Keratinocyte (primary cell): ENCODE measurements at regions not wholly inside any gene's neighbourhood (a gene's known extent, or its start where the extent isn't known, plus 50 kb on each side); places are given as distances from the start of the nearest gene placed in this dataset.

Source experiments
- DNase-seq: peaks from one replicate; pipeline ENCODE4 v3.0.0-alpha.2; 2011; ENCODE audit warnings: low read depth, missing footprints, low spot score
- FAIRE-seq: peaks from 2 replicates; lab custom pipeline; 2011; peaks lifted over from hg19 to GRCh38; lab: Jason Lieb, UNC
- H2AFZ ChIP-seq: 2 replicates; pipeline ENCODE4 v1.6.0; 2012; ENCODE audit warnings: low read length, control low read depth, inconsistent platforms; ENCODE audit not compliant: control insufficient read depth
- H3K27ac ChIP-seq: 2 replicates; pipeline ENCODE4 v1.5.1; 2011; ENCODE audit warnings: low read length; ENCODE audit not compliant: control insufficient read depth, insufficient read depth
- H3K27me3 ChIP-seq: 3 replicates; pipeline ENCODE4 v1.6.0; 2011; ENCODE audit warnings: low read length; ENCODE audit not compliant: control insufficient read depth, insufficient read depth; ENCODE audit errors: extremely low read depth
- H3K36me3 ChIP-seq, 2 experiments: 2 replicates in 1 of 2; 3 replicates in 1 of 2; pipeline ENCODE4 v1.5.1; 2011; ENCODE audit warnings: low read length in 2 of 2, mild to moderate bottlenecking in 1 of 2; ENCODE audit not compliant: control insufficient read depth in 2 of 2, insufficient read depth in 2 of 2; ENCODE audit errors: extremely low read depth in 1 of 2
- H3K4me1 ChIP-seq: 3 replicates; pipeline ENCODE4 v1.5.1; 2011; ENCODE audit warnings: low read length; ENCODE audit not compliant: control insufficient read depth, insufficient read depth; ENCODE audit errors: extremely low read depth
- H3K4me2 ChIP-seq: 3 replicates; pipeline ENCODE4 v1.6.0; 2011; ENCODE audit warnings: low read depth, low read length; ENCODE audit not compliant: control insufficient read depth, insufficient read depth; ENCODE audit errors: extremely low read depth
- H3K4me3 ChIP-seq, 3 experiments: fragments of 200-600 bp in 1 of 3; sonication (generic) in 1 of 3; 2 replicates in 2 of 3; 3 replicates in 1 of 3; pipeline ENCODE4 v1.5.1; 2011 to 2016; ENCODE audit warnings: low read length in 3 of 3, mild to moderate bottlenecking in 3 of 3, control low read depth in 2 of 3, inconsistent platforms in 1 of 3, low read depth in 1 of 3, mixed read lengths in 1 of 3, mixed run types in 1 of 3, moderate library complexity in 1 of 3; ENCODE audit not compliant: control insufficient read depth in 2 of 3, insufficient read depth in 2 of 3; ENCODE audit errors: extremely low read depth in 1 of 3
- H3K79me2 ChIP-seq: 2 replicates; pipeline ENCODE4 v1.6.0; 2012; ENCODE audit warnings: low read length; ENCODE audit not compliant: control insufficient read depth, insufficient read depth
- H3K9ac ChIP-seq: 3 replicates; pipeline ENCODE4 v1.6.0; 2011; ENCODE audit warnings: low read length; ENCODE audit not compliant: control insufficient read depth, insufficient read depth; ENCODE audit errors: extremely low read depth
- H3K9me1 ChIP-seq: 3 replicates; pipeline ENCODE4 v1.6.0; 2011; ENCODE audit warnings: low read length; ENCODE audit not compliant: control insufficient read depth, insufficient read depth; ENCODE audit errors: extremely low read depth
- H3K9me3 ChIP-seq: 2 replicates; pipeline ENCODE4 v1.5.1; 2012; ENCODE audit warnings: low read depth, low read length; ENCODE audit not compliant: control insufficient read depth
- H4K20me1 ChIP-seq: 3 replicates; pipeline ENCODE4 v1.6.0; 2011; ENCODE audit warnings: low read length; ENCODE audit not compliant: control insufficient read depth, insufficient read depth; ENCODE audit errors: extremely low read depth
- EZH2 ChIP-seq: IDR thresholded peaks from one replicate; pipeline ENCODE4 v1.6.1; 2012; ENCODE audit warnings: inconsistent platforms, mild to moderate bottlenecking, low read length, moderate library complexity
- dilution Hi-C: fragments of 300-500 bp; cut with MboI; formaldehyde crosslinking; loops from one replicate; pipeline ENCODE4 v1.7.0; 2020; ENCODE audit warnings: low sequenced_read_pairs; ENCODE audit not compliant: extremely low pct_ligation_motif_present
- TF ChIP-seq, protein P1 (sequence below), 3 experiments: IDR thresholded peaks in 1 of 3; conservative IDR thresholded peaks in 1 of 3; optimal IDR thresholded peaks in 1 of 3; 2 replicates in 2 of 3; 3 replicates in 1 of 3; pipeline versions ENCODE3 to v1.5.1; 2011; ENCODE audit warnings: low read length in 3 of 3, mild to moderate bottlenecking in 3 of 3, moderate library complexity in 2 of 3, control low read depth in 1 of 3, inconsistent platforms in 1 of 3; ENCODE audit not compliant: insufficient read depth in 2 of 3; ENCODE audit errors: extremely low read depth in 1 of 3

DNA sequence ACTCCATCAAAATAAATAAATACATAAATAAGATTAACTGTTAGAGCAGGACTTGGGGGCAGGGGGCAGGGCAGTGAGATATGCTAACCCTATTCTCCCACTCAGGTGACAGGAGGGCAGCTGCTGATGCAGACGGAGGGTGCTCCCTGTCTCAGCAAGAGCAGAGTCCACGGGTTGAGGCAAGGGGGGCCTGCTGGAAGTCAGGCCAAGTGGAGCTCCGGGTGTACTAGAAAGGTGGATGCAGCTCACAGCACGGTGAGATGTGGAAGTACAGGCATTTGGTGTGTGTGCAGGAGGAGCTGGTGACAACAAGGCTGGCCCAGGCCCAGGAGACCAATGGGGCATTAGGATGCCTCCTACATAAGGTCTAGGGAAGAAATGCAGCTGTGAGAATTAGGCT is 467.3 kb upstream of the B3GAT1 start:
- no peak overlapping the region for H3K4me3 ChIP-seq
- no peaks in the 10 kb centered on the region for H4K20me1 ChIP-seq
- no peak overlapping the region for H2AFZ ChIP-seq
- no peaks in the 10 kb centered on the region for H3K9me1 ChIP-seq
- DNase-seq = no peak
- no peak overlapping the region for H3K9ac ChIP-seq
- H3K36me3 ChIP-seq = no peaks in the 10 kb centered on the region
- dilution Hi-C loops = no loop called here
- no peaks in the 10 kb centered on the region for H3K4me1 ChIP-seq
- H3K79me2 ChIP-seq = no peaks in the 10 kb centered on the region
- H3K27me3 ChIP-seq = no peaks in the 10 kb centered on the region
- no peak overlapping the region for H3K27ac ChIP-seq
- TF ChIP-seq, protein P1, sequence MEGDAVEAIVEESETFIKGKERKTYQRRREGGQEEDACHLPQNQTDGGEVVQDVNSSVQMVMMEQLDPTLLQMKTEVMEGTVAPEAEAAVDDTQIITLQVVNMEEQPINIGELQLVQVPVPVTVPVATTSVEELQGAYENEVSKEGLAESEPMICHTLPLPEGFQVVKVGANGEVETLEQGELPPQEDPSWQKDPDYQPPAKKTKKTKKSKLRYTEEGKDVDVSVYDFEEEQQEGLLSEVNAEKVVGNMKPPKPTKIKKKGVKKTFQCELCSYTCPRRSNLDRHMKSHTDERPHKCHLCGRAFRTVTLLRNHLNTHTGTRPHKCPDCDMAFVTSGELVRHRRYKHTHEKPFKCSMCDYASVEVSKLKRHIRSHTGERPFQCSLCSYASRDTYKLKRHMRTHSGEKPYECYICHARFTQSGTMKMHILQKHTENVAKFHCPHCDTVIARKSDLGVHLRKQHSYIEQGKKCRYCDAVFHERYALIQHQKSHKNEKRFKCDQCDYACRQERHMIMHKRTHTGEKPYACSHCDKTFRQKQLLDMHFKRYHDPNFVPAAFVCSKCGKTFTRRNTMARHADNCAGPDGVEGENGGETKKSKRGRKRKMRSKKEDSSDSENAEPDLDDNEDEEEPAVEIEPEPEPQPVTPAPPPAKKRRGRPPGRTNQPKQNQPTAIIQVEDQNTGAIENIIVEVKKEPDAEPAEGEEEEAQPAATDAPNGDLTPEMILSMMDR (optimal IDR thresholded peaks at IDR 0.05 in 1 of 3, IDR thresholded peaks at IDR 0.05 in 1 of 3, conservative IDR thresholded peaks at IDR 0.05 in 1 of 3; ENCODE audit: extremely low read depth in 1 of 3, insufficient read depth in 2 of 3, low read length in 3 of 3) = no peak
- TF ChIP-seq EZH2 = no peak
- no peak for FAIRE-seq
- no peaks in the 10 kb centered on the region for H3K9me3 ChIP-seq
- H3K4me2 ChIP-seq = no peak overlapping the region

DNA sequence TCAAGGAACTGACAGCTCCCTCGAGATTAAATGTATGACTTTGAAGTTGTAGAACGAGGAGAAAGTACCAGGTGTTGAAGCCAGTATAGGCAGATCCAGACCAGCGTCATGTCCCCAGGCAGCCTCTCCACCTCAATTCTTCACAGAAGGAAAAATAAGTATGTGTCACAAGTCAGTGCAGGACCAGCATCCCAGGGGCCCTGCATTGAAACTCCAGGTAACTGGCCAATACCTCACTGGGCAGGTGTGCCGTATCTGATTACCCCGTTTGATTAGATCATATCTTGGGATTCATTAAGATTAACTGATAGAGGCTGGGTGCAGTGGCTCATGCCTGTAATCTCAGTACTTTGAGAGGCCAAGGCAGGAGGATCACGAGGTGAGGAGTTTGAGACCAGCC is 466.7 kb upstream of the B3GAT1 start:
- Histone ChIP-seq H3K27me3 (no peaks in the 10 kb centered on the region), H3K4me1 (no peaks in the 10 kb centered on the region), H3K36me3 (no peaks in the 10 kb centered on the region), H3K4me2 (no peak overlapping the region), H3K9me3 (no peaks in the 10 kb centered on the region), H4K20me1 (no peaks in the 10 kb centered on the region), H3K4me3 (no peak overlapping the region), H3K9ac (no peak overlapping the region), H3K27ac (no peak overlapping the region), H3K79me2 (no peaks in the 10 kb centered on the region), H3K9me1 (no peaks in the 10 kb centered on the region), H2AFZ (no peak overlapping the region)
- DNase-seq = no peak
- TF ChIP-seq, protein P1 (optimal IDR thresholded peaks at IDR 0.05 in 1 of 3, IDR thresholded peaks at IDR 0.05 in 1 of 3, conservative IDR thresholded peaks at IDR 0.05 in 1 of 3; ENCODE audit: extremely low read depth in 1 of 3, insufficient read depth in 2 of 3, low read length in 3 of 3) = no peak
- TF ChIP-seq EZH2 = no peak
- dilution Hi-C loops = no loop called here
- FAIRE-seq = no peak
